H9 (cell line): ENCODE measurements at regions not wholly inside any gene's neighbourhood (a gene's known extent, or its start where the extent isn't known, plus 50 kb on each side); places are given as distances from the start of the nearest gene placed in this dataset.

Source experiments
- DNase-seq: peaks from one replicate; pipeline ENCODE4 v3.0.0-alpha.2; 2017
- H2AFZ ChIP-seq: one replicate; pipeline ENCODE4 v1.6.1; 2013; ENCODE audit warnings: mild to moderate bottlenecking, low read length, control low read depth, moderate library complexity
- H2AK5ac ChIP-seq: 2 replicates; pipeline ENCODE4 v1.6.1; 2013; ENCODE audit warnings: low read length, control low read depth, mixed read lengths; ENCODE audit not compliant: insufficient read length
- H2BK120ac ChIP-seq: one replicate; pipeline ENCODE4 v1.6.1; 2013; ENCODE audit warnings: low read depth, mild to moderate bottlenecking, low read length, control low read depth, inconsistent platforms; ENCODE audit not compliant: poor library complexity, severe bottlenecking
- H2BK12ac ChIP-seq: 2 replicates; pipeline ENCODE4 v1.6.1; 2013; ENCODE audit warnings: low read length, control low read depth, mixed read lengths, low read depth; ENCODE audit not compliant: insufficient read length
- H2BK15ac ChIP-seq: 2 replicates; pipeline ENCODE4 v1.6.1; 2013; ENCODE audit warnings: low read depth, low read length, control low read depth
- H2BK20ac ChIP-seq: one replicate; pipeline ENCODE4 v1.6.1; 2013; ENCODE audit warnings: low read depth, mild to moderate bottlenecking, low read length, control low read depth, inconsistent platforms; ENCODE audit not compliant: poor library complexity, severe bottlenecking
- H2BK5ac ChIP-seq: 2 replicates; pipeline ENCODE4 v1.6.1; 2013; ENCODE audit warnings: low read length, control low read depth, mixed read lengths; ENCODE audit not compliant: insufficient read length
- H3K14ac ChIP-seq: 2 replicates; pipeline ENCODE4 v1.6.1; 2013; ENCODE audit warnings: low read length, control low read depth; ENCODE audit not compliant: insufficient read depth
- H3K18ac ChIP-seq: 2 replicates; pipeline ENCODE4 v1.6.1; 2013; ENCODE audit warnings: low read depth, mild to moderate bottlenecking, mixed read lengths, low read length, control low read depth; ENCODE audit not compliant: insufficient read length
- H3K23ac ChIP-seq: 2 replicates; pipeline ENCODE4 v1.6.1; 2013; ENCODE audit warnings: low read length, control low read depth, mixed read lengths, low read depth; ENCODE audit not compliant: insufficient read length
- H3K23me2 ChIP-seq: 2 replicates; pipeline ENCODE4 v1.6.1; 2013; ENCODE audit warnings: low read depth, mild to moderate bottlenecking, mixed read lengths, low read length, control low read depth; ENCODE audit not compliant: insufficient read length, poor library complexity, severe bottlenecking
- H3K27ac ChIP-seq: 2 replicates; pipeline ENCODE4 v1.5.1; 2013; ENCODE audit warnings: low read length, control low read depth, mixed read lengths, low read depth; ENCODE audit not compliant: insufficient read length
- H3K27me3 ChIP-seq: 2 replicates; pipeline ENCODE4 v1.6.1; 2013; ENCODE audit warnings: low read length, control low read depth, inconsistent platforms; ENCODE audit not compliant: insufficient read depth
- H3K4ac ChIP-seq: 2 replicates; pipeline ENCODE4 v1.6.1; 2013; ENCODE audit warnings: low read depth, mild to moderate bottlenecking, control low read depth, inconsistent platforms, low read length, moderate library complexity
- H3K4me1 ChIP-seq: 2 replicates; pipeline ENCODE4 v1.6.1; 2013; ENCODE audit warnings: low read length, control low read depth, inconsistent platforms; ENCODE audit not compliant: insufficient read depth
- H3K4me2 ChIP-seq: 2 replicates; pipeline ENCODE4 v1.6.1; 2013; ENCODE audit warnings: low read length, control low read depth, mixed read lengths; ENCODE audit not compliant: insufficient read length, insufficient read depth
- H3K56ac ChIP-seq: 2 replicates; pipeline ENCODE4 v1.6.1; 2013; ENCODE audit warnings: low read depth, mild to moderate bottlenecking, mixed read lengths, low read length, control low read depth; ENCODE audit not compliant: insufficient read length
- H3K79me1 ChIP-seq: 2 replicates; pipeline ENCODE4 v1.6.1; 2013; ENCODE audit warnings: low read depth, mild to moderate bottlenecking, moderate library complexity, low read length, control low read depth, inconsistent platforms; ENCODE audit not compliant: insufficient read depth, poor library complexity, severe bottlenecking
- H3K79me2 ChIP-seq: 2 replicates; pipeline ENCODE4 v1.6.1; 2013; ENCODE audit warnings: low read length, control low read depth, inconsistent platforms; ENCODE audit not compliant: insufficient read depth
- H3K9ac ChIP-seq: 2 replicates; pipeline ENCODE4 v1.6.1; 2013; ENCODE audit warnings: low read length, control low read depth, mixed read lengths; ENCODE audit not compliant: insufficient read length; ENCODE audit errors: extremely low read depth
- H3K9me3 ChIP-seq: one replicate; pipeline ENCODE4 v1.6.1; 2013; ENCODE audit warnings: low read depth, low read length, inconsistent platforms; ENCODE audit not compliant: control insufficient read depth
- H3T11ph ChIP-seq: one replicate; pipeline ENCODE4 v1.6.1; 2013; ENCODE audit warnings: mild to moderate bottlenecking, low read length, control low read depth, inconsistent platforms
- H4K20me1 ChIP-seq: one replicate; pipeline ENCODE4 v1.6.1; 2013; ENCODE audit not compliant: control insufficient read depth, insufficient read length, insufficient read depth
- H4K5ac ChIP-seq: 2 replicates; pipeline ENCODE4 v1.6.1; 2013; ENCODE audit warnings: low read depth, mild to moderate bottlenecking, mixed read lengths, low read length, control low read depth; ENCODE audit not compliant: insufficient read length
- H4K8ac ChIP-seq: replicated peaks from 2 replicates; pipeline ENCODE4 v1.6.1; 2013; ENCODE audit warnings: low read length, control low read depth, mixed read lengths, low read depth; ENCODE audit not compliant: insufficient read length
- H4K91ac ChIP-seq: 2 replicates; pipeline ENCODE4 v1.6.1; 2013; ENCODE audit warnings: low read depth, mild to moderate bottlenecking, moderate library complexity, mixed read lengths, low read length, control low read depth; ENCODE audit not compliant: insufficient read length
- H3K27ac Mint-ChIP-seq, 3 experiments: 2 replicates in 2 of 3; 3 replicates in 1 of 3; pipeline ENCODE4 v1.8.0; 2020 to 2021; ENCODE audit warnings: mixed read lengths in 3 of 3, mild to moderate bottlenecking in 1 of 3, moderate library complexity in 1 of 3
- H3K27me3 Mint-ChIP-seq: 2 replicates; pipeline ENCODE4 v1.8.0; 2021; ENCODE audit warnings: low read depth, mild to moderate bottlenecking, moderate library complexity, mixed read lengths
- H3K36me3 Mint-ChIP-seq, 3 experiments: 2 replicates in 2 of 3; 3 replicates in 1 of 3; pipeline ENCODE4 v1.8.0; 2020 to 2021; ENCODE audit warnings: low read depth in 3 of 3, mixed read lengths in 3 of 3; ENCODE audit not compliant: insufficient read depth in 1 of 3
- H3K4me1 Mint-ChIP-seq, 2 experiments: 2 replicates each; pipeline ENCODE4 v1.8.0; 2020; ENCODE audit warnings: mixed read lengths in 2 of 2
- H3K4me3 Mint-ChIP-seq, 2 experiments: 2 replicates in 1 of 2; 3 replicates in 1 of 2; pipeline ENCODE4 v1.8.0; 2020 to 2021; ENCODE audit warnings: mild to moderate bottlenecking in 2 of 2, mixed read lengths in 2 of 2, moderate library complexity in 1 of 2
- H3K9me3 Mint-ChIP-seq, 2 experiments: 2 replicates in 1 of 2; 3 replicates in 1 of 2; pipeline ENCODE4 v1.8.0; 2020; ENCODE audit warnings: mild to moderate bottlenecking in 2 of 2, mixed read lengths in 2 of 2, moderate library complexity in 1 of 2
- WGBS: extraction: QIAGEN DNeasy Blood & Tissue Kit; methylation state at CpG from one replicate; pipeline ENCODE4 v1.1.7; 2013; ENCODE audit warnings: missing lambda C conversion rate, low lambda C conversion rate, mixed read lengths; ENCODE audit not compliant: insufficient read length; ENCODE audit errors: extremely low coverage; 5-methylcytosine and 5-hydroxymethylcytosine counted together
- TF ChIP-seq, protein P1 (sequence below): fragments of 200-600 bp; sonication (generic); conservative IDR thresholded peaks from 3 replicates; pipeline ENCODE4 v1.8.0; 2021; ENCODE audit warnings: antibody characterized with exemption, mild to moderate bottlenecking

DNA sequence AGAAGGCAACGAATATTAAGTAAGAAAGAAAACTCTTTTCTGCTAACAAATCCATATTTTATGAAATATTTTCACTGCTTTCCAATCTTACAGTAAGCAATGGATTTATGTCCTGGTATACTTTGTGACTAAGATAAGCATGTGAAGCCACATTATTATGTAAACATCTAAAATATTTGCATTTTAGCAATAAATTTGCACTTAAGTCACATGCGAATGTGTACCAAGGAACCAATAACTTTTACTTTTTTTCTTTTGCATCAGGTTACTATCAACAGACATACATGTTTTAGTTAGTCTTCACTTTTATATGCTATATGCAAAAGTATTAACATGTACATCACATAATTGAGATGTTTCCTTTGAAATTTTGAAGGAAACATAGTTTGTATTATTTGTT is 536.7 kb downstream of the SLITRK6 start:
- Histone ChIP-seq H4K5ac (no peak overlapping the region), H3K14ac (no peak overlapping the region), H3K18ac (no peak overlapping the region), H3K4me1 (no peaks in the 10 kb centered on the region; the same call in 1 of the 2 replicates), H4K20me1 (no peaks in the 10 kb centered on the region), H3K27ac (no peak overlapping the region), H3K56ac (no peak overlapping the region), H3K9me3 (no peaks in the 10 kb centered on the region), H2AK5ac (no peak overlapping the region), H4K8ac (no peak overlapping the region), H3K4ac (no peak overlapping the region), H3K23ac (no peak overlapping the region), H2BK20ac (no peak overlapping the region), H3K23me2 (no peaks in the 10 kb centered on the region), H4K91ac (no peak overlapping the region), H2BK120ac (no peak overlapping the region), H3K4me2 (no peak overlapping the region), H2BK15ac (no peak overlapping the region), H2BK5ac (no peak overlapping the region), H2BK12ac (no peak overlapping the region), H2AFZ (no peak overlapping the region), H3T11ph (no peak overlapping the region), H3K27me3 (no peaks in the 10 kb centered on the region), H3K79me1 (no peaks in the 10 kb centered on the region), H3K9ac (no peak overlapping the region), H3K79me2 (no peaks in the 10 kb centered on the region)
- peaks cover 22 to 27% of the 10 kb centered on the region in 2 experiments for H3K4me1 Mint-ChIP-seq
- no peaks in the 10 kb centered on the region; a peak in 1 of 7 replicates for H3K36me3 Mint-ChIP-seq
- WGBS: no CpG with 5 or more reads among the region's 2 CpGs
- TF ChIP-seq, protein P1, sequence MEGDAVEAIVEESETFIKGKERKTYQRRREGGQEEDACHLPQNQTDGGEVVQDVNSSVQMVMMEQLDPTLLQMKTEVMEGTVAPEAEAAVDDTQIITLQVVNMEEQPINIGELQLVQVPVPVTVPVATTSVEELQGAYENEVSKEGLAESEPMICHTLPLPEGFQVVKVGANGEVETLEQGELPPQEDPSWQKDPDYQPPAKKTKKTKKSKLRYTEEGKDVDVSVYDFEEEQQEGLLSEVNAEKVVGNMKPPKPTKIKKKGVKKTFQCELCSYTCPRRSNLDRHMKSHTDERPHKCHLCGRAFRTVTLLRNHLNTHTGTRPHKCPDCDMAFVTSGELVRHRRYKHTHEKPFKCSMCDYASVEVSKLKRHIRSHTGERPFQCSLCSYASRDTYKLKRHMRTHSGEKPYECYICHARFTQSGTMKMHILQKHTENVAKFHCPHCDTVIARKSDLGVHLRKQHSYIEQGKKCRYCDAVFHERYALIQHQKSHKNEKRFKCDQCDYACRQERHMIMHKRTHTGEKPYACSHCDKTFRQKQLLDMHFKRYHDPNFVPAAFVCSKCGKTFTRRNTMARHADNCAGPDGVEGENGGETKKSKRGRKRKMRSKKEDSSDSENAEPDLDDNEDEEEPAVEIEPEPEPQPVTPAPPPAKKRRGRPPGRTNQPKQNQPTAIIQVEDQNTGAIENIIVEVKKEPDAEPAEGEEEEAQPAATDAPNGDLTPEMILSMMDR: no peak
- no peaks in the 10 kb centered on the region; the same call in 1 of the 2 replicates for H3K27me3 Mint-ChIP-seq
- H3K9me3 Mint-ChIP-seq: no peaks in the 10 kb centered on the region
- no peak overlapping the region for H3K4me3 Mint-ChIP-seq
- no peak overlapping the region for H3K27ac Mint-ChIP-seq
- no peak for DNase-seq
